ENCODE measurements at regions not wholly inside any gene's neighbourhood (a gene's known extent, or its start where the extent isn't known, plus 50 kb on each side); places are given as distances from the start of the nearest gene placed in this dataset.
"Not testable (repeated sequence)": the region's sequence is repeated elsewhere in the genome, so short reads cannot be mapped to it uniquely, and the experiment has no call there.

- no peak for DNase-seq
Measured at GRCh38 chr5:131107128-131107527, 57.9 kb downstream of the HINT1 start.

DNA sequence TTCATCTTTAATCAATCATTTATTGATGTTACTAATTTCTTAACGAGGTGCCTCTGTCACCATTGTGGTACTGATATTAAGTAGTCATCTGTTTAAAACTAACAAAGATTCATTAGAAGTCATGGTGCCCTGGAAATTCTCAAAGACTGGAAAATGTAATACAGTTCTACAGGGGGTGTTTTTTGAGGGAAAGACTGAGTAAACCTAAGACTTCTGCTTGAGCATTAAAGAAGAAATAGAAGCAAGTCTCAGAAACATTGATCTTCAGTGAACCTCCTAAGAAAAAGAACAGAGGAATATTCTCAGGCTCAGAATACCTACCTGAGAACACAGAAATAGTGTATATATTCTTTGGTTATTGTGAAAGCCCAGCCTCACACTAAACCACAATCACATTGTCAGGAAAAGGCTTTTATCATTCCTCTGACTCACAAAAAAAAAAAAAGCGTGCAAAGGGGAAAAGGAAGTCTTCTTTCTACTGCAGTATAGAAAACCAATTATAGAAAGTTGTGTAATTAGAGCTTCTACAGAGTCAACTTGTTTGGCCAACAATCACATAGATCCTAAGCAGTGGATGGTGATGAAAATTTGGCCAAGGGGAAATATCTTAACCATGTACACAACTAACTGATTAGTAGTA is 60.8 kb downstream of the HINT1 start:
- no peak for DNase-seq

DNA sequence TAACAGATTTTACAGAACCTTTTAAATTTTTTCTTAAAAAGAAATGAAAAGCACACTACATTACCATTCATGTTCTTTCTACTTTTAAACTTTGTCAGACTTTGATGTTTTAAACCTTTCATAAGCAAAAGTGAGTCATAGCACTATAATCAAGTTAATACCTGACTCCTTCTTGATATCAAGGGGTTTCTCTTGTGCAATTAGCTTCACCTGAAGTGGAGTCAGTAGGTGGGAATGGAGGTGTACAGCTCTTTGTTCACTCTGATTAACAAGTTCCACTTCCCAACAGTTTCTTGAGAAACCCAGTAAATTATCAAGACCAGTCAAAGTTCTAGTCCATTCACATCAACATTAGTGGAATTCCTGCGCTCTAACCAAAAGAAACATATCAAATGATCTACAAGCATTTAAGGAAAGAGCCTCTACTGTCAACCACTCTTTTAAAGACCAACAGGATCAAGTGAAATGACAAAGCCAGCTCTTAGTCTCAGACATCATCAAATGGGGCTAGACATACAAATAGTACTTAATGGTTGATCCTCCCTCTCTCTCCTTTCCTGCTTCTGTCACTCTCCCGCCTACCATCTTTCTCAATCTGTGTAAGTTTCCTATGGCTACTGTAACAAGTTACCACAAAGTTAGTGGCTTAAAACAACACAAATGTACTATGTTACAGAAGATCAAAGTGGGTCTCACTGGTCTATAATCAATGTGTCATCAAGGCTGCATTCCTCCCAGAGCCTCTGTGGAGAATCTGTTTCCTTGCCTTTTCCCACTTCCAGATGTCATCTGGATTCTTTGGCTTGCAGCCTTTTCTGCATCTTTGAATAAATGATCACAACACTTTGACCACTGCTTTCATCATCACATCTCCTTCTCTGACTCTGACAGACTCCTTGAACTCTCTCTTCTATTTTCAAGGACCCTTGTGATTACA is 68.0 kb downstream of the HINT1 start:
- DNase-seq = no peak

- DNase-seq = not testable (repeated sequence)
Measured at GRCh38 chr5:131095561-131095960, 69.5 kb downstream of the HINT1 start.

DNA sequence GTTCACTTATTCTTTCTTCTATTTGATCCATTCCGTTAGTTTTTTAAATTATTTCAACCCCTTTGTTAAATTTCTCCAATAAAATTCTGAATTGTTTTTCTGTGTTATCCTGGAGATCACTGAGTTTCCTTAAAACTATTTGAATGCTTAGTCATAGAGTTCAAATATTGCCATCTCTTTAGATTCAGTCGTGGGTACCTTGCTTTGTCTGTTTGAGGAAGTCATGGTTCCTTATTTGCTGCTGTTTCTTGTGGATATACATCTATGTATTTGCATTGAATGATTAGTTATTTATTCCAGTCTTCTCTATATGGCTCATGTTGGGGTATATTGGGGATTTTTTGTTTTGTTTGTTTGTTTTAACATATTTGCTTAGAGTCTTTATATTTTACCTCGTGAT is 80.6 kb downstream of the HINT1 start:
- no peak for DNase-seq

GRCh38 chr5:131081913-131082488 is 83.1 kb downstream of the HINT1 start:
- no peak for DNase-seq

GRCh38 chr5:131081374-131081773 is 83.7 kb downstream of the HINT1 start:
- DNase-seq = no peak

DNA sequence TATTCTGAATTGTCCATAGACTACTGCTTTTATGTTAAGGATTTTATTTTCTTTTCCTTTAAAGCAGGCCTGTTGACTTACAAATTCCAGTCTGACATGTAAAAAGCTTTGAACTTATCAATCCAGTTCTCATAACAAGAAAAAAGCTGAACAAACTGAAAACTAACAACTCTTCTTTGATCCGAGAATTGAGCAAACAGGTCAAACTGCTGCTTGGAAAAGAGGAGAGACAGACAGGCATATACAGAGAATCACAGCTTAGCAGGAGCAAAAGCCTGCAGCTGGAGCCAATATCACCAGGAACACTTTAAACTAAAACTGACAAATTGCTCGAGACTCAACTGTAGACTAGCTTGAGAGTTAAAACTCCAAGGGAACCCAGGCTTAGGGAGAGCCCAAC is 85.8 kb downstream of the HINT1 start:
- DNase-seq = no peak

- peak; percentile 30 for DNase-seq
Measured at GRCh38 chr5:131068893-131069643, 96.0 kb downstream of the HINT1 start.

DNA sequence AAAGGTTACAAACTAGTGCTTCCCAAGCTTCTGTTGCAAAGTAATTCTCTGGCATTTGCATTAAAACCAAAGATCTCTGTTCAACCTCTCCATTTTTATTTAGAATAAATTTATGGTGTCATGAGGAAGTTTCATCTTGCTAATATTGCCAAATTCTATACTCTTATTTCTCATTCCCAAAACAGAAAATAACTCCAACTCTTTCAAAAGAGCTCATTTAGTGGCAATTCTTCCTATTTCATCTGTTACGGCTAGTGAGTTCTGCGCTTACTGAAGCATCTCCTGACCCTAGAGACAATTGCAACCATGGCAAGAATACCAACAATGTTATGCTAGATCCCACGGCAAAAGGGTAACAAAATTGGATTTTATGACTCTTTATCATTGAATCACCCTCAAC is 97.0 kb downstream of the HINT1 start:
- no peak for DNase-seq

DNA sequence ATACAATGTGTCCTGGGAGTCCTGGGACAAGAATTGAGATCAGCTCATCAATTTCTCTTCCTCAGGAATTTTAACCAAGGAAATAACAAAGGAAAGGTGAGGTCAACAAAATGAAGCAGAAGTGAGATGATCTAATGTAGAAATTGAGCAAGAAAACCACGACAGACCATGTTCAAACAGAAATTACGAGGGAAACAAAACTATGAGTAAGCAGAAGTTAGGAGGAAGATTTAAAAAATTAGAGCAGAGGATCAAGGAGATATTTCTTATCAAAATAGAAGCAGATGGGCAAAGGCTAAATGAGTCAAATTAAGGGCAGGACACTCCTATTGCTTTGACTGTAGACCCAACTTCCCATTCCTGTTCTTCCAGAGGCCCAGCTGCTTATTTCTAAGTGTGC is 97.4 kb downstream of the HINT1 start:
- no peak for DNase-seq

GRCh38 chr5:131064669-131065371 is 100.2 kb downstream of the HINT1 start:
- DNase-seq = peak; percentile 77

DNA sequence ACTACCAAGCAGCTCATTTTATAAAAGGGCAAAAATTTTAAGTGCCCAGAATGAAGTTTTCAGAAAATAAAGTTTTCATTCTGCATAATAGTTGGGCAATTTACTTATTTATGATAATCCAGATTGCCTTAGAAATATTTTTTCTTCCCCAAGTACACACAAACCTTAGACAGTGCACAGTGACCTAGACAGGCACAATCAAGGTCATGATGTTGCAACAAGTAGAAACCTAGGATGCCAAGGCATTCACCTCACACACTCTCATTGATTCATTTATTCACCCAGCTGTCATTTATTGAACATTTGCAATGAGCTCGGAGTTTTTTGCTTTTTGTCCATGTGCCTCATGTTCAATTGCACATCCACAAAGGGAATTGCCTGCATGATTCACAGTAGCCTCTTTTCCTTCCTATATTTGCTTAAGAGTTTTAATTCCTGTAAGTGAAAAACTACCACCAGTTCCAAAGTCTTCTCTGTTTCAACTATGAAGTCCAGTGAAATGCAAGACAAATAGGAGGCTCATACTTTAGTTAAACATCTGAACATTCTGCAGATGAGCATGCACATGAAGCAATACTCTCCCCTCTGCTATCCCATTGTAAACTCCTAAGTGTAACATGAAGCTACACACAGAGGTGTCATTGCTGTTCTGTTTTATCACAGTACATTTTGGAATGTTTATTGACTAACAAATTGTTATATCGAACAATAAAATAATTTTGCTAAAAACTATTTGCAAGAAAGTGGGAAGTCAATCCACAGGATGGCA is 122.9 kb downstream of the HINT1 start:
- no peak for DNase-seq

GRCh38 chr5:131023498-131023865 is 141.6 kb downstream of the HINT1 start:
- DNase-seq = no peak

GRCh38 chr5:131022811-131023497 is 142.1 kb downstream of the HINT1 start:
- DNase-seq = peak; percentile 51

GRCh38 chr5:131021646-131022045 is 143.4 kb downstream of the HINT1 start:
- peak; percentile 11 for DNase-seq

GRCh38 chr5:131019601-131020315 is 145.3 kb downstream of the HINT1 start:
- peak; percentile 6 for DNase-seq

- no peak for DNase-seq
Measured at GRCh38 chr5:131019111-131019510, 145.9 kb downstream of the HINT1 start.

GRCh38 chr5:131008329-131008728 is 156.7 kb downstream of the HINT1 start:
- no peak for DNase-seq

GRCh38 chr5:131005963-131006684 is 158.9 kb downstream of the HINT1 start:
- peak; percentile 21 for DNase-seq

All from DMS53 (cell line).